ENCODE measurements at regions not wholly inside any gene's neighbourhood (a gene's known extent, or its start where the extent isn't known, plus 50 kb on each side); places are given as distances from the start of the nearest gene placed in this dataset.

DNA sequence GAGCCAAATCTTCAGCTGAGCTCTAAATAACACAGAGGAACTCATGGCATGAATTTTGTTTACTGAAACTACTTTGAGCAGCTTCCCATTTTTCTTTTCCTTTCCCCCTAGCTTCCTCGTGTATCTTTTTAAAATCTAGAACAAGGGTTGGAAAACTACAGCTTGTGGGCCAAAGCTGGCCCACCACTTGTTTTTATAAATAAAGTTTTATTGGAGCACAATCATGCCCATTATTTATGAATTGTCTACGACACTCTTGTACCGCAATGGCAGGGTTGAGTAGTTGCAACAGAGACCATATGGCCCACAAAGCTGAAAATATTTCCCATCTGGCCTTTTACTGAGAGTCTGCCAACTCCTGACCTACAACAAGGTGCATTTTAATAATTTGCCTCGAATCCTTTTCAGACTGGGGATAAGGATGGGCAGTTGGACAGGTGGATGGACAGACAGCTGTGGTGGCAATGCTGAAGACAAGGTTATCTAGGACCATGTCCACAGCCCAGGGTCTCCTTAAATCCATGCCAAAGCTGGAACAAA lies 87.7 kb downstream of the RMI2 start:
- intact Hi-C loops (cut with DNase I): no loop called here
- Histone ChIP-seq H3K27ac (replicated peaks in 1 of 4) (no peak overlapping the region), H3K4me3 (no peak overlapping the region), H3K4me1 (no peaks in the 10 kb centered on the region), H3K9me3 (peaks cover 0 to 13% (median 0%) of the 10 kb centered on the region in 4 donors), H3K36me3 (no peaks in the 10 kb centered on the region), H3K27me3 (peaks cover 0 to 12% (median 0%) of the 10 kb centered on the region in 4 donors)
- TF ChIP-seq POLR2AphosphoS5 (IDR thresholded peaks at IDR 0.05) (no peak), POLR2A (IDR thresholded peaks at IDR 0.05; ENCODE audit: low read depth) (no peak), EP300 (IDR thresholded peaks at IDR 0.05) (no peak)
- TF ChIP-seq, protein P1, sequence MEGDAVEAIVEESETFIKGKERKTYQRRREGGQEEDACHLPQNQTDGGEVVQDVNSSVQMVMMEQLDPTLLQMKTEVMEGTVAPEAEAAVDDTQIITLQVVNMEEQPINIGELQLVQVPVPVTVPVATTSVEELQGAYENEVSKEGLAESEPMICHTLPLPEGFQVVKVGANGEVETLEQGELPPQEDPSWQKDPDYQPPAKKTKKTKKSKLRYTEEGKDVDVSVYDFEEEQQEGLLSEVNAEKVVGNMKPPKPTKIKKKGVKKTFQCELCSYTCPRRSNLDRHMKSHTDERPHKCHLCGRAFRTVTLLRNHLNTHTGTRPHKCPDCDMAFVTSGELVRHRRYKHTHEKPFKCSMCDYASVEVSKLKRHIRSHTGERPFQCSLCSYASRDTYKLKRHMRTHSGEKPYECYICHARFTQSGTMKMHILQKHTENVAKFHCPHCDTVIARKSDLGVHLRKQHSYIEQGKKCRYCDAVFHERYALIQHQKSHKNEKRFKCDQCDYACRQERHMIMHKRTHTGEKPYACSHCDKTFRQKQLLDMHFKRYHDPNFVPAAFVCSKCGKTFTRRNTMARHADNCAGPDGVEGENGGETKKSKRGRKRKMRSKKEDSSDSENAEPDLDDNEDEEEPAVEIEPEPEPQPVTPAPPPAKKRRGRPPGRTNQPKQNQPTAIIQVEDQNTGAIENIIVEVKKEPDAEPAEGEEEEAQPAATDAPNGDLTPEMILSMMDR (IDR thresholded peaks at IDR 0.05): no peak
- no peak for DNase-seq (ENCODE audit: extremely low spot score)
- 78% methylated on average over 4 of the region's 4 CpGs for WGBS

DNA sequence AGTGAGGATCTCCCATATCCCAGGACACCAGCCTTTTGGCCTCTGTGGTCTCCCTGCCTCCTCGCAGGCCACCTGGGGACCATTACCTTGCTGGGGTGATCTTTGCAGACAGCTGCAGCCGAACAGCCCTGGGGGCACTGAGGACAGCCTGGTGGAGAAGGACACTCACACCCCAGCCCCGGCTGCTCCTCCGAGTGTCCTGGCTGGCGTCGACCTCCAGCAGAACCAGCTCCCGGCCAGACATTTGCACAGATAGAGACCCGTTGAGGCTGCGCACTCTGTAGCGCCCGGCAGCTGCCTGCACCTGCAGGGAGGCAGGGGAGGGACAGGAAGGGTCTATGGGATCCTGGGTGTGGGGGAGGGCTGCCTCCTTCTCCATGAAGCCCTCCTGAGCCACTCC lies 90.3 kb downstream of the RMI2 start:
- Histone ChIP-seq H3K36me3 (no peaks in the 10 kb centered on the region), H3K27me3 (peaks cover 0 to 12% (median 0%) of the 10 kb centered on the region in 4 donors), H3K4me3 (no peak overlapping the region), H3K9me3 (peaks cover 0 to 26% (median 6%) of the 10 kb centered on the region in 4 donors), H3K4me1 (no peaks in the 10 kb centered on the region), H3K27ac (replicated peaks in 1 of 4) (no peak overlapping the region)
- intact Hi-C loops (cut with DNase I): no loop called here
- no peak for DNase-seq (ENCODE audit: extremely low spot score)
- TF ChIP-seq POLR2AphosphoS5 (IDR thresholded peaks at IDR 0.05) (no peak), EP300 (IDR thresholded peaks at IDR 0.05) (no peak), POLR2A (IDR thresholded peaks at IDR 0.05; ENCODE audit: low read depth) (no peak)
- TF ChIP-seq, protein P1 (IDR thresholded peaks at IDR 0.05): no peak
- WGBS: 92% methylated on average over 6 of the region's 11 CpGs

DNA sequence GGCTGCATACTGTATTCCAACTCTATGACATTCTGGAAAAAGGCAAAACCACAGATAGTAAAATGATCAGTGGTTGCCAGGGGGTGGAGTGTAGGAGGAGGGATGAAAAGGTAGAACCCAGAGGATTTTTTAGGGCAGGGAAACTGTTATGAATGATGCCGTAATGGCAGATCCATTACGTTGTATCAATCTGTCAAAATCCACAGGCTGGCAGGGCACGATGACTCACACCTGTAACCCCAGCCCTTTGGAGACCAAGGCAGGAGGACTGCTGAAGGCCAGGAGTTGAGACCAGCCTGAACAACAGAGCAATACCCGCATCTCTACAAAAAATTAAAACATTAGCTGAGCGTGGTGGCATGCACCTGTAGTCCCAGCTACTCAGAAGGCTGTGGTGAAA lies 91.8 kb downstream of the RMI2 start:
- no peak for DNase-seq (ENCODE audit: extremely low spot score)
- peaks cover 0 to 32% (median 17%) of the 10 kb centered on the region in 4 donors for H3K9me3 ChIP-seq
- H3K4me1 ChIP-seq: no peaks in the 10 kb centered on the region
- intact Hi-C loops (cut with DNase I): no loop called here
- 84% methylated on average over 5 of the region's 5 CpGs for WGBS
- H3K27ac ChIP-seq (replicated peaks in 1 of 4): no peak overlapping the region
- H3K36me3 ChIP-seq: no peaks in the 10 kb centered on the region
- no peak overlapping the region for H3K4me3 ChIP-seq
- peaks cover 0 to 12% (median 0%) of the 10 kb centered on the region in 4 donors for H3K27me3 ChIP-seq
- TF ChIP-seq EP300 (IDR thresholded peaks at IDR 0.05) (no peak), POLR2AphosphoS5 (IDR thresholded peaks at IDR 0.05) (no peak), POLR2A (IDR thresholded peaks at IDR 0.05; ENCODE audit: low read depth) (no peak)
- TF ChIP-seq, protein P1 (IDR thresholded peaks at IDR 0.05): no peak

DNA sequence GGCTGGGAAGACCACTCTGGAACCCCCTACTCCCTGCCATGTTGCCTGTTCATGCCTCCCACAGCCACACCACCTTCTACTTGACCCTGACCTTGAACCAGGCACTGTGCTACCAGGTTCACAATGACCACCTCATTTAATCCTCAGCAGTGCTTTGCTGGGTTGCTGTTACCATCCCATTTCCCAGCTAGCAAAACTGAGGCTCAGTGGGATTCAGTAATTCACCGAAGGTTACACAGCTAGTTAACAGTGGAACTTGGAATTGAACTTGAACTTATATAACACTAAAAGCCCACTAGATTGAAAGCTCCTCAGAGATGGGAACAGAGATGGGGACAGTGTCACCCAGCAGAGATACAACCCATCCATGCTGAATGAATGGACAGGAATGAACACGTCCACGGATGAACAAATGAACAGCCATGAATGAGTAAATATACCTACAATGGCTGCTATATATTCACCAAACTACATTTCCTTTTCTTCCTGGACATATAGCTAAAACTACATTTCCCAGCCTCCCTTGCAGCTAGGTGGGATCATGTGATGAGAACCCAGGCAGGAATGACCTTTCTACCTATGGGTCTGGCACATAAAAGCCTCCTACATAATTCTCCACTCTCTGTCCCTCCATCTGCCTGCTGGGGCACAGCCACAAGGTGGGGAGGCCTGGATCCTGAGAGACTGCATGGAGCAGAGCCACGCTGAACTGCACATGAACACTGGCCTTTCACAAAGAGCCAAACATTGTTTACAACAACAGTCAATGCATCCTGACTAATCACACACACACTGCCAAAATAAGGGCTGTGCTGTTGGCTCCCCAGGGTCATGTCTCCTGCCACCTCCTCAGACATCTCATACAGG lies 94.8 kb downstream of the RMI2 start:
- TF ChIP-seq, protein P1 (IDR thresholded peaks at IDR 0.05): no peak
- TF ChIP-seq EP300 (IDR thresholded peaks at IDR 0.05): no peak
- TF ChIP-seq POLR2AphosphoS5 (IDR thresholded peaks at IDR 0.05): no peak
- no peak for TF ChIP-seq POLR2A (IDR thresholded peaks at IDR 0.05; ENCODE audit: low read depth)
- Histone ChIP-seq H3K4me1 (no peaks in the 10 kb centered on the region), H3K27ac (replicated peaks in 1 of 4) (no peak overlapping the region), H3K4me3 (no peak overlapping the region), H3K27me3 (peaks cover 0 to 12% (median 0%) of the 10 kb centered on the region in 4 donors), H3K9me3 (peaks cover 0 to 25% (median 17%) of the 10 kb centered on the region in 4 donors), H3K36me3 (no peaks in the 10 kb centered on the region)
- DNase-seq (ENCODE audit: extremely low spot score): no peak
- intact Hi-C loops (cut with DNase I): no loop called here
- 89% methylated on average over 3 of the region's 4 CpGs for WGBS

Data from esophagus muscularis mucosa (tissue), 4 donors.